ENCODE measurements at regions not wholly inside any gene's neighbourhood (a gene's known extent, or its start where the extent isn't known, plus 50 kb on each side); places are given as distances from the start of the nearest gene placed in this dataset.

GRCh38 chr21:30104241-30104640, 62.4 kb downstream of the CLDN17 start:
- no CpG with 5 or more reads among the region's 2 CpGs for WGBS (ENCODE audit: extremely low coverage, insufficient read length, low lambda C conversion rate)
- DNase-seq, result no peak
- no peak overlapping the region for H4K5ac ChIP-seq (ENCODE audit: insufficient read length, low read depth, low read length)
- Mint-ChIP-seq H3K27ac (no peak overlapping the region), H3K4me1 (peaks cover 10 to 12% of the 10 kb centered on the region in 2 experiments), H3K36me3 (ENCODE audit: insufficient read depth in 1 of 3, low read depth in 3 of 3) (no peaks in the 10 kb centered on the region), H3K9me3 (no peaks in the 10 kb centered on the region), H3K27me3 (ENCODE audit: low read depth) (no peaks in the 10 kb centered on the region), H3K4me3 (no peak overlapping the region)
- no peaks in the 10 kb centered on the region for H3K23me2 ChIP-seq (ENCODE audit: insufficient read length, low read depth, low read length, poor library complexity, severe bottlenecking)
- no peak overlapping the region for H3K23ac ChIP-seq (ENCODE audit: insufficient read length, low read depth, low read length)
- no peak overlapping the region for H3K4me2 ChIP-seq (ENCODE audit: insufficient read depth, insufficient read length, low read length)
- H3K56ac ChIP-seq (ENCODE audit: insufficient read length, low read depth, low read length), result no peak overlapping the region
- H2AFZ ChIP-seq (ENCODE audit: low read length), result no peak overlapping the region
- no peak overlapping the region for H3K9ac ChIP-seq (ENCODE audit: extremely low read depth, insufficient read length, low read length)
- H3K27me3 ChIP-seq (ENCODE audit: insufficient read depth, low read length), result no peaks in the 10 kb centered on the region
- H3K79me1 ChIP-seq (ENCODE audit: insufficient read depth, low read depth, low read length, poor library complexity, severe bottlenecking), result no peaks in the 10 kb centered on the region
- H3K79me2 ChIP-seq (ENCODE audit: insufficient read depth, low read length), result no peaks in the 10 kb centered on the region
- no peak overlapping the region for H3T11ph ChIP-seq (ENCODE audit: low read length)
- no peak overlapping the region for H4K8ac ChIP-seq (replicated peaks; ENCODE audit: insufficient read length, low read depth, low read length)
- no peak overlapping the region for H3K4ac ChIP-seq (ENCODE audit: low read depth, low read length)
- TF ChIP-seq CTCF (conservative IDR thresholded peaks at IDR 0.05), result no peak
- no peak overlapping the region for H3K14ac ChIP-seq (ENCODE audit: insufficient read depth, low read length)
- H3K18ac ChIP-seq (ENCODE audit: insufficient read length, low read depth, low read length), result no peak overlapping the region
- H2BK12ac ChIP-seq (ENCODE audit: insufficient read length, low read depth, low read length), result no peak overlapping the region
- no peak overlapping the region for H2BK120ac ChIP-seq (ENCODE audit: low read depth, low read length, poor library complexity, severe bottlenecking)
- H2BK5ac ChIP-seq (ENCODE audit: insufficient read length, low read length), result no peak overlapping the region
- H3K27ac ChIP-seq (ENCODE audit: insufficient read length, low read depth, low read length), result no peak overlapping the region
- no peaks in the 10 kb centered on the region for H4K20me1 ChIP-seq (ENCODE audit: control insufficient read depth, insufficient read depth, insufficient read length)
- no peak overlapping the region for H2BK15ac ChIP-seq (ENCODE audit: low read depth, low read length)
- no peak overlapping the region for H2AK5ac ChIP-seq (ENCODE audit: insufficient read length, low read length)
- no peak overlapping the region for H4K91ac ChIP-seq (ENCODE audit: insufficient read length, low read depth, low read length)
- H3K4me1 ChIP-seq (ENCODE audit: insufficient read depth, low read length), result no peaks in the 10 kb centered on the region
- no peaks in the 10 kb centered on the region for H3K9me3 ChIP-seq (ENCODE audit: control insufficient read depth, low read depth, low read length)
- no peak overlapping the region for H2BK20ac ChIP-seq (ENCODE audit: low read depth, low read length, poor library complexity, severe bottlenecking)

Measured in H9 (cell line).